ENCODE measurements at regions not wholly inside any gene's neighbourhood (a gene's known extent, or its start where the extent isn't known, plus 50 kb on each side); places are given as distances from the start of the nearest gene placed in this dataset.

DNA sequence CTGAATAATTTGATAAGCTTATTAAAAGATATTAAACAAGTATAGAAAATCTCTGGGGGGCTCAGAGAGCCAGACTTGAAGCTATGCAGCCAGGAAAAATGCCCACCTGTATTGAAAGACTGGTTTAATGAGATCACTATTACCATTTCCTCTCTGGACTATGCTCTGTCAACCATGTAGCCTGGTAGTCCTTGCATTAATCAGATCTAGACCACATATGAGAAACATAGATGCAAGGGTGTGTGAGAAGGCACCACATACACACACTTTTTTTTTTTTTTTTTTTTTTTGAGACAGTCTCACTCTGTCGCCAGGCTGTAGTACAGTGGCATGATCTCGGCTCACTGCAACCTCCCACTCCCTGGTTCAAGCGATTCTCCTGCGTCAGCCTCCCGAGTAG lies 75.9 kb upstream of the ATP8A1 start:
- H3K36me3 ChIP-seq (ENCODE audit: insufficient read depth, low read length): no peaks in the 10 kb centered on the region
- DNase-seq (ENCODE audit: low read depth, low spot score): no peak
- TF ChIP-seq FOXP2 (optimal IDR thresholded peaks at IDR 0.05; ENCODE audit: control extremely low read depth, extremely low read length, insufficient read depth) (no peak), EZH2 (IDR thresholded peaks at IDR 0.05) (no peak), POLR2AphosphoS5 (IDR thresholded peaks at IDR 0.05; ENCODE audit: borderline replicate concordance, low read depth, low read length) (no peak)

DNA sequence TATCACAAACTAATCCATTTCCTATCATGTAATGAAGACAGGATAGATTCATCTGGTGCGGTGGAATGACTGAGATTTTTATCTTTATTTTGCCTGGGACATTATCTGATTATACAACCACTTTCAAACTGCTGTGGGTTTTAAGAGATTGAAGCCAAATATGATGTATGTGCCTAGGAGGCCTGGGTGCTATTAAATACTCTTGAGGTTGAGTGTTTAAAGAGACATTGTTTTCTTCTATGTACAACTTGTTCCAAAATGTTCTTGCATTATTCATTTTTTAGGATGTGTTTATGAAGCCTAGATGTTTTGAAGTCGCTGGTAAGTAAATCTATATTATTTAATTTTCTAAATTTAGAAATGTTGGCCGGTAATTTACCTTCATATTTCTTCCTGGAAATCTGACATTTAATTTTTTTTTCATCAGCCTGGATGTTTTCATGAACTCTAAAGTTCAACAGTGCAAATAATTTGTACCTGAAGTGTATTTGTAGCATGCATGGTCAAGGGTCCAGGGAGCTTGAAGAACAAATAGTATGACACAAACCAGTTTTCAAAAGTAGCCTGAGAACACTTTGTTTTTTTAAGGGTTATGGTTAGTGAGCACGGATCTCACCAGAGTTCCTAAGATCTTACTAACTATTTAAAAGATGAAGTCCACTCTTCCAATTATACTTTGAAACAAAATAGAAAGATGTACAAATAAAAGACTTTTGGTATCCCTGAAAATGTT lies 72.8 kb upstream of the ATP8A1 start:
- TF ChIP-seq EZH2 (IDR thresholded peaks at IDR 0.05) (no peak), FOXP2 (optimal IDR thresholded peaks at IDR 0.05; ENCODE audit: control extremely low read depth, extremely low read length, insufficient read depth) (no peak)
- Histone ChIP-seq H3K27ac (no peak overlapping the region), H3K4me3 (no peak overlapping the region), H3K9me3 (ENCODE audit: low read depth, low read length) (no peaks in the 10 kb centered on the region), H3K36me3 (ENCODE audit: insufficient read depth, low read length) (no peaks in the 10 kb centered on the region), H3K9ac (ENCODE audit: insufficient read length) (no peak overlapping the region)
- no peak for DNase-seq (ENCODE audit: low read depth, low spot score)

More for the DNA sequence above, 75.9 kb upstream of the ATP8A1 start:
- H3K4me3 ChIP-seq: no peak overlapping the region
- no peaks in the 10 kb centered on the region for H3K9me3 ChIP-seq (ENCODE audit: low read depth, low read length)
- no peak overlapping the region for H3K27ac ChIP-seq
- no peak overlapping the region for H3K9ac ChIP-seq (ENCODE audit: insufficient read length)

DNA sequence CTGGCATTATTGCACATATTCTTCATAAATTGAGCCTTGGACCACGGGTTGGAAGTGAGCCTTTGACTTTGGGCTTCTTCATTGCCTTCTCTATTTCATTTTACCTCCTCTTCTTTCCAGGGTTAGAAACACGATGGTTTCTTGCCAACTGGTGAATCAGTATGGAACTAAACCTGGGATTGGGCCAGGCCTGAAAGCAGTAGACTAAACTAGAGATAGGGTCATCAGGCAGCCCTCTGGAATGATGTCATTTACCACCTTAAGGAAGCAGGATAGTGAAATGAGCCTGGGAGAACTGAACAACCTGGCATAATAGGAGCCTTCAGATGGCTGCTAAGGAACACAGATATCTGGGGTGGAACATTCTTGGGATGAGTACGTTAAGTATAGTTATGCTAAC lies 67.5 kb upstream of the ATP8A1 start:
- Histone ChIP-seq H3K4me3 (no peak overlapping the region), H3K36me3 (ENCODE audit: insufficient read depth, low read length) (no peaks in the 10 kb centered on the region), H3K9me3 (ENCODE audit: low read depth, low read length) (no peaks in the 10 kb centered on the region), H3K27ac (no peak overlapping the region), H3K9ac (ENCODE audit: insufficient read length) (no peak overlapping the region)
- TF ChIP-seq POLR2AphosphoS5 (IDR thresholded peaks at IDR 0.05; ENCODE audit: borderline replicate concordance, low read depth, low read length) (no peak), FOXP2 (optimal IDR thresholded peaks at IDR 0.05; ENCODE audit: control extremely low read depth, extremely low read length, insufficient read depth) (no peak), EZH2 (IDR thresholded peaks at IDR 0.05) (no peak)
- DNase-seq (ENCODE audit: low read depth, low spot score): no peak

DNA sequence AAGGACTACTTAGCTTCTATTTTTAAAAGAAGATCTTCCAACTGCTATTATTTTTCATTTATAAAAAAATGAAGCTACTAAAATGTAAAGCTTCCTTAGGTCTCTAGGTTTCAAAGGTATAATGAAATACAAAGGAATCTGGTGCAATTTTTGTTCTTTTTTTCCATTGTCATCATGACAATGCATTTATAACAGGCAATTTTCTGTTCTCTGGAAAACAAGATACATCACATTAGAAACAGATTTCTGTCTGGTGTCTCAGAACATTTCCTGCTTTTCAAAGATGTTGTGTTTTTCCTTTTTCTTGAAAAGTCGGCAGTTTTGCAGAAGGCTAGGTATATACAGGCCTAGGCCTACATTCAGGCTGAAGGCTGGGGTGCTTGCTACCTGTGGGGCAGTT lies 63.6 kb upstream of the ATP8A1 start:
- no peak for DNase-seq (ENCODE audit: low read depth, low spot score)
- TF ChIP-seq POLR2AphosphoS5 (IDR thresholded peaks at IDR 0.05; ENCODE audit: borderline replicate concordance, low read depth, low read length): no peak
- TF ChIP-seq FOXP2 (optimal IDR thresholded peaks at IDR 0.05; ENCODE audit: control extremely low read depth, extremely low read length, insufficient read depth): no peak
- TF ChIP-seq EZH2 (IDR thresholded peaks at IDR 0.05): no peak
- H3K9ac ChIP-seq (ENCODE audit: insufficient read length): no peak overlapping the region
- H3K36me3 ChIP-seq (ENCODE audit: insufficient read depth, low read length): no peaks in the 10 kb centered on the region
- H3K9me3 ChIP-seq (ENCODE audit: low read depth, low read length): no peaks in the 10 kb centered on the region
- no peak overlapping the region for H3K27ac ChIP-seq
- H3K4me3 ChIP-seq: no peak overlapping the region

DNA sequence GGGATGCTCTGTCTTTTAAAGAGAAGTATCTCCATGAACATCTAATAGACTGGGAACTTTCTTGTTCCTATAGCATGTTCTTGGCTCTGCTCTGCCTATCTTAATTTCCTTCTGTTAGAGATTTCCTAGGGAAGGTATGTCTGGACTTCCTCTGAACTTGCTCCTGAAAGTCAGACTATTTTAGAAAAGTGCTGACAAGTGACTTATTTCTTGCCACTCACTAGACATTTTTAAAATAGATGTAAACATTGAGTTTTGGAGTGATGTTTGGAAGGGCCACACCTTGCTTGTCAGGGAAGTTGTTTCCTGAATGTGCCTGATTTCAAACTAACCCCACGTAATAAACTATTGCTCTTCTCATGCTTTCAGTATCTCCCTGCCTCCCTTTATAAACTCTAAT lies 62.4 kb upstream of the ATP8A1 start:
- Histone ChIP-seq H3K4me3 (no peak overlapping the region), H3K36me3 (ENCODE audit: insufficient read depth, low read length) (no peaks in the 10 kb centered on the region), H3K27ac (no peak overlapping the region), H3K9me3 (ENCODE audit: low read depth, low read length) (no peaks in the 10 kb centered on the region), H3K9ac (ENCODE audit: insufficient read length) (no peak overlapping the region)
- no peak for TF ChIP-seq POLR2AphosphoS5 (IDR thresholded peaks at IDR 0.05; ENCODE audit: borderline replicate concordance, low read depth, low read length)
- TF ChIP-seq EZH2 (IDR thresholded peaks at IDR 0.05): no peak
- TF ChIP-seq FOXP2 (optimal IDR thresholded peaks at IDR 0.05; ENCODE audit: control extremely low read depth, extremely low read length, insufficient read depth): no peak
- DNase-seq (ENCODE audit: low read depth, low spot score): no peak

DNA sequence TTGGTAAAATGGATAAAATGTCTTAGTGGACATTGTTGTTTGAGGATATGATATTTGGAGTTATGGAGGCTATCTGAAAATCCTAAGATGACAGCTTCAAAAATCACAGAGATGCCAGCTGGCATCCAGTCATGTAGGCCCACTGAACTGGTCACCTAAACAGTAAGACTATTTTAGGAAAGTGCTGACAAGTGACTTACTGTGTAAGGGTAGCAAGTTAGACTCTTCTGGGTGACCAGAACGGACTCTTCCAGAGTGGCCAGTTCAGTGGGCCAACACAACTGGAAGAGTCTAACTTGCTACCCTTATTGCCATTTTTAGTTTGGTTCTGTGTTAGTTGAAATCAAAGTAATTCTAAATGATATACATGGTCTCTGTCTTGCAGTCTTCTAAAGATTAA lies 61.4 kb upstream of the ATP8A1 start:
- H3K9ac ChIP-seq (ENCODE audit: insufficient read length): no peak overlapping the region
- H3K4me3 ChIP-seq: no peak overlapping the region
- no peak overlapping the region for H3K27ac ChIP-seq
- no peak for DNase-seq (ENCODE audit: low read depth, low spot score)
- TF ChIP-seq FOXP2 (optimal IDR thresholded peaks at IDR 0.05; ENCODE audit: control extremely low read depth, extremely low read length, insufficient read depth) (no peak), POLR2AphosphoS5 (IDR thresholded peaks at IDR 0.05; ENCODE audit: borderline replicate concordance, low read depth, low read length) (no peak), EZH2 (IDR thresholded peaks at IDR 0.05) (no peak)
- H3K9me3 ChIP-seq (ENCODE audit: low read depth, low read length): no peaks in the 10 kb centered on the region
- H3K36me3 ChIP-seq (ENCODE audit: insufficient read depth, low read length): no peaks in the 10 kb centered on the region

DNA sequence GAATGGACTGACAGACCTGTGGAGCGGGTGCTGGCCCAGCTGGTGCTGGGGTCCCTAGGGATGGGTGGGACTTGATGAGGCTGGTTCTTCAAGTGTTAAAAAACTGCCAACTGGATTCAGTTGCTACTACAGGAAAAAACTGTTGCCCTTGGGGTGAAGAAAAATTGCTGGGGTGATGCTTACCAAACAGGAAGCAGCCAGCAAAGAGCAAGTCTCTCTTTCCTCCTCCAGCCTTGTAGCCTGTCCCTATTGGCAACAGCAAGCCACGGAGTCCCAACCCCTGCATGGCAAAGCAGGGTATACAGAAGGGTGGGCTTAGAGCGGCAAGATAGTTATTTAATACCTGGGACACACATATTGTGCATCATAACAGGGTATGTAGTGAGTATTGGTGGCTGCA lies 60.1 kb upstream of the ATP8A1 start:
- Histone ChIP-seq H3K4me3 (no peak overlapping the region), H3K9me3 (ENCODE audit: low read depth, low read length) (no peaks in the 10 kb centered on the region), H3K9ac (ENCODE audit: insufficient read length) (no peak overlapping the region), H3K27ac (no peak overlapping the region), H3K36me3 (ENCODE audit: insufficient read depth, low read length) (no peaks in the 10 kb centered on the region)
- DNase-seq (ENCODE audit: low read depth, low spot score): no peak
- TF ChIP-seq EZH2 (IDR thresholded peaks at IDR 0.05) (no peak), FOXP2 (optimal IDR thresholded peaks at IDR 0.05; ENCODE audit: control extremely low read depth, extremely low read length, insufficient read depth) (no peak), POLR2AphosphoS5 (IDR thresholded peaks at IDR 0.05; ENCODE audit: borderline replicate concordance, low read depth, low read length) (no peak)

DNA sequence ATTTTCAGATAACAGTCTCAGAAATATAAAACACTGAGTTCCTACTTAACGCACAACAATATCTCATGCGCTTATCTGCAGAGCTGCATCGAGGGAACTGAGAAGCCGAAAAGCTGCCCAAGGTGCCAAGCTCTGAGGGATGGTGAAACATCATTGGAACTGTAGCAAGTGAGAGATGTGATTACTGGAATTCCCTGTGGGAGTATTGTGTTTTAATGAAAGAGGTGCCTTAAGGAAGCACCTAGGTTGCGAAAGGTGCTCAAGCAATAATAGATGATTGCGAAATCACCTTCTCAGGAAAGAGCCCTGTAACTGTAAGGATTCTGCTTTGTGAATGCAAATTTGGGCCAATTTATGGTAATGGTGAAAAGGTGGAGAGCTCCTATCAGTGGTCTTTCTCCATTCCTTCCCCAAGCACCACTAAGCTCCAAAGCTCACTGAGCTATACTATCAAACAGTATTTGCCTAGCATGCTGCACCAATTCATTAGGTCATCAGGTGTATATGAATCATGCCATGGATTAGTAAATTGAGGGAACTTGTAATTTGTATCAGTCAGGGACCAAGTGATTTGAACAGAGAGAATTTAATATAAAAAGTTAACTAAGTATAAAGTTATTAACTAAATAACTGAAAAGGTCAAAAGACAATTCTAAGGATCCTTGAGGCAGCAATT lies 59.0 kb upstream of the ATP8A1 start:
- no peak overlapping the region for H3K27ac ChIP-seq
- H3K36me3 ChIP-seq (ENCODE audit: insufficient read depth, low read length): no peaks in the 10 kb centered on the region
- H3K9ac ChIP-seq (ENCODE audit: insufficient read length): no peak overlapping the region
- no peak overlapping the region for H3K4me3 ChIP-seq
- H3K9me3 ChIP-seq (ENCODE audit: low read depth, low read length): no peaks in the 10 kb centered on the region
- DNase-seq (ENCODE audit: low read depth, low spot score): no peak
- TF ChIP-seq FOXP2 (optimal IDR thresholded peaks at IDR 0.05; ENCODE audit: control extremely low read depth, extremely low read length, insufficient read depth): no peak
- no peak for TF ChIP-seq POLR2AphosphoS5 (IDR thresholded peaks at IDR 0.05; ENCODE audit: borderline replicate concordance, low read depth, low read length)
- TF ChIP-seq EZH2 (IDR thresholded peaks at IDR 0.05): no peak
